Ishikawa (cell line): ENCODE measurements at regions not wholly inside any gene's neighbourhood (a gene's known extent, or its start where the extent isn't known, plus 50 kb on each side); places are given as distances from the start of the nearest gene placed in this dataset.

Experiments used
- CEBPB ChIP-seq: IDR thresholded peaks from 2 replicates; pipeline ENCODE4 v1.6.1; 2012
- YY1 ChIP-seq: IDR thresholded peaks from 2 replicates; pipeline ENCODE4 v1.6.1; 2012; ENCODE audit warnings: low read depth

GRCh38 chr16:85377388-85378144 is 235.6 kb upstream of the GSE1 start:
- TF ChIP-seq CEBPB: no peak
- TF ChIP-seq YY1: no peak
